Upper lobe of left lung (tissue), 4 donors: ENCODE measurements at regions not wholly inside any gene's neighbourhood (a gene's known extent, or its start where the extent isn't known, plus 50 kb on each side); places are given as distances from the start of the nearest gene placed in this dataset.

ENCODE experiments used
- CTCF ChIP-seq, 6 experiments: fragments of 450-650 bp in 4 of 6; fragments of 200-600 bp in 2 of 6; sonication (generic) in 2 of 6; IDR thresholded peaks; one replicate each; pipeline ENCODE4 v1.5.1; 2016 to 2019; ENCODE audit warnings: antibody characterized with exemption in 6 of 6
- POLR2A ChIP-seq, 4 donors: fragments of 450-650 bp; IDR thresholded peaks; one replicate each; pipeline ENCODE4 v1.5.1; 2016 to 2017; ENCODE audit warnings: antibody characterized with exemption in 4 of 4, mild to moderate bottlenecking in 2 of 4

GRCh38 chr6:23011615-23012014 is 442.2 kb downstream of the HDGFL1 start:
- TF ChIP-seq CTCF (IDR thresholded peaks at IDR 0.05) (no peak), POLR2A (IDR thresholded peaks at IDR 0.05) (no peak)
